ENCODE measurements at regions not wholly inside any gene's neighbourhood (a gene's known extent, or its start where the extent isn't known, plus 50 kb on each side); places are given as distances from the start of the nearest gene placed in this dataset.

- Histone ChIP-seq H3K4me3 (no peak overlapping the region), H3K9me3 (no peaks in the 10 kb centered on the region), H3K27me3 (no peaks in the 10 kb centered on the region), H3K27ac (no peak overlapping the region), H3K4me1 (peaks cover 0 to 12% (median 2%) of the 10 kb centered on the region in 4 donors), H3K36me3 (no peaks in the 10 kb centered on the region)
- ATAC-seq (ENCODE audit: low FRiP score in 2 of 2) (no peak), DNase-seq (no peak)
- no peak for TF ChIP-seq CTCF (IDR thresholded peaks at IDR 0.05)
- TF ChIP-seq EP300 (IDR thresholded peaks at IDR 0.05), result no peak
- TF ChIP-seq POLR2A (IDR thresholded peaks at IDR 0.05), result no peak
- TF ChIP-seq POLR2AphosphoS5 (IDR thresholded peaks at IDR 0.05), result no peak
- 51 to 55% methylated on average over 5 of the region's 5 CpGs for WGBS, 2 donors
Observed at GRCh38 chr10:104577163-104577562, 63.9 kb upstream of the SORCS3 start.

- H3K4me3 ChIP-seq, result no peak overlapping the region
- 65% methylated on average over 11 to 12 of the region's 12 CpGs for WGBS, 2 donors
- no peak overlapping the region for H3K27ac ChIP-seq
- ATAC-seq (ENCODE audit: low FRiP score in 2 of 2) (no peak), DNase-seq (no peak)
- H3K9me3 ChIP-seq, result no peaks in the 10 kb centered on the region
- TF ChIP-seq POLR2AphosphoS5 (IDR thresholded peaks at IDR 0.05), result no peak
- no peak for TF ChIP-seq POLR2A (IDR thresholded peaks at IDR 0.05)
- TF ChIP-seq EP300 (IDR thresholded peaks at IDR 0.05), result no peak
- H3K36me3 ChIP-seq, result no peaks in the 10 kb centered on the region
- peaks cover 0 to 12% (median 2%) of the 10 kb centered on the region in 4 donors for H3K4me1 ChIP-seq
- no peaks in the 10 kb centered on the region for H3K27me3 ChIP-seq
Observed at GRCh38 chr10:104577861-104578521, 63.1 kb upstream of the SORCS3 start.

GRCh38 chr10:104578671-104579070 lies 62.4 kb upstream of the SORCS3 start:
- WGBS, 2 donors, result 77 to 82% methylated on average over 7 of the region's 7 CpGs
- no peak for ATAC-seq (ENCODE audit: low FRiP score in 2 of 2)
- H3K4me1 ChIP-seq, result peaks cover 0 to 12% (median 2%) of the 10 kb centered on the region in 4 donors

GRCh38 chr10:104579136-104579535 lies 62.0 kb upstream of the SORCS3 start:
- H3K27ac ChIP-seq, result no peak overlapping the region
- no peaks in the 10 kb centered on the region for H3K9me3 ChIP-seq
- 85 to 86% methylated on average over 6 of the region's 6 CpGs for WGBS, 2 donors
- no peak for ATAC-seq (ENCODE audit: low FRiP score in 2 of 2)
- H3K36me3 ChIP-seq, result no peaks in the 10 kb centered on the region
- H3K4me3 ChIP-seq, result no peak overlapping the region
- no peak for DNase-seq
- H3K27me3 ChIP-seq, result no peaks in the 10 kb centered on the region
- no peak for TF ChIP-seq POLR2A (IDR thresholded peaks at IDR 0.05)
- no peak for TF ChIP-seq POLR2AphosphoS5 (IDR thresholded peaks at IDR 0.05)
- no peak for TF ChIP-seq CTCF (IDR thresholded peaks at IDR 0.05)
- no peak for TF ChIP-seq EP300 (IDR thresholded peaks at IDR 0.05)
- peaks cover 0 to 12% (median 2%) of the 10 kb centered on the region in 4 donors for H3K4me1 ChIP-seq

More at GRCh38 chr10:104578671-104579070, 62.4 kb upstream of the SORCS3 start:
- TF ChIP-seq EP300 (IDR thresholded peaks at IDR 0.05) (no peak), POLR2AphosphoS5 (IDR thresholded peaks at IDR 0.05) (no peak), CTCF (IDR thresholded peaks at IDR 0.05) (no peak), POLR2A (IDR thresholded peaks at IDR 0.05) (no peak)
- Histone ChIP-seq H3K27me3 (no peaks in the 10 kb centered on the region), H3K36me3 (no peaks in the 10 kb centered on the region), H3K9me3 (no peaks in the 10 kb centered on the region), H3K4me3 (no peak overlapping the region), H3K27ac (no peak overlapping the region)
- no peak for DNase-seq

- Histone ChIP-seq H3K36me3 (no peaks in the 10 kb centered on the region), H3K4me1 (peaks cover 0 to 12% (median 2%) of the 10 kb centered on the region in 4 donors), H3K9me3 (no peaks in the 10 kb centered on the region), H3K27me3 (no peaks in the 10 kb centered on the region), H3K27ac (no peak overlapping the region), H3K4me3 (no peak overlapping the region)
- TF ChIP-seq POLR2AphosphoS5 (IDR thresholded peaks at IDR 0.05) (no peak), CTCF (IDR thresholded peaks at IDR 0.05) (no peak), POLR2A (IDR thresholded peaks at IDR 0.05) (no peak), EP300 (IDR thresholded peaks at IDR 0.05) (no peak)
- 34 to 46% methylated on average over 13 of the region's 13 CpGs for WGBS, 2 donors
- ATAC-seq (ENCODE audit: low FRiP score in 2 of 2), result peak in 1 of 2 donors; percentile 20
- no peak for DNase-seq
Observed at GRCh38 chr10:104580321-104580720, 60.8 kb upstream of the SORCS3 start.
